Keratinocyte (primary cell): ENCODE measurements at regions not wholly inside any gene's neighbourhood (a gene's known extent, or its start where the extent isn't known, plus 50 kb on each side); places are given as distances from the start of the nearest gene placed in this dataset.

Experiments
- DNase-seq: peaks from one replicate; pipeline ENCODE4 v3.0.0-alpha.2; 2011; ENCODE audit warnings: low read depth, missing footprints, low spot score
- FAIRE-seq: peaks from 2 replicates; lab custom pipeline; 2011; peaks lifted over from hg19 to GRCh38; lab: Jason Lieb, UNC
- H2AFZ ChIP-seq: 2 replicates; pipeline ENCODE4 v1.6.0; 2012; ENCODE audit warnings: low read length, control low read depth, inconsistent platforms; ENCODE audit not compliant: control insufficient read depth
- H3K27ac ChIP-seq: 2 replicates; pipeline ENCODE4 v1.5.1; 2011; ENCODE audit warnings: low read length; ENCODE audit not compliant: control insufficient read depth, insufficient read depth
- H3K27me3 ChIP-seq: 3 replicates; pipeline ENCODE4 v1.6.0; 2011; ENCODE audit warnings: low read length; ENCODE audit not compliant: control insufficient read depth, insufficient read depth; ENCODE audit errors: extremely low read depth
- H3K36me3 ChIP-seq, 2 experiments: 2 replicates in 1 of 2; 3 replicates in 1 of 2; pipeline ENCODE4 v1.5.1; 2011; ENCODE audit warnings: low read length in 2 of 2, mild to moderate bottlenecking in 1 of 2; ENCODE audit not compliant: control insufficient read depth in 2 of 2, insufficient read depth in 2 of 2; ENCODE audit errors: extremely low read depth in 1 of 2
- H3K4me1 ChIP-seq: 3 replicates; pipeline ENCODE4 v1.5.1; 2011; ENCODE audit warnings: low read length; ENCODE audit not compliant: control insufficient read depth, insufficient read depth; ENCODE audit errors: extremely low read depth
- H3K4me2 ChIP-seq: 3 replicates; pipeline ENCODE4 v1.6.0; 2011; ENCODE audit warnings: low read depth, low read length; ENCODE audit not compliant: control insufficient read depth, insufficient read depth; ENCODE audit errors: extremely low read depth
- H3K4me3 ChIP-seq, 3 experiments: fragments of 200-600 bp in 1 of 3; sonication (generic) in 1 of 3; 2 replicates in 2 of 3; 3 replicates in 1 of 3; pipeline ENCODE4 v1.5.1; 2011 to 2016; ENCODE audit warnings: low read length in 3 of 3, mild to moderate bottlenecking in 3 of 3, control low read depth in 2 of 3, inconsistent platforms in 1 of 3, low read depth in 1 of 3, mixed read lengths in 1 of 3, mixed run types in 1 of 3, moderate library complexity in 1 of 3; ENCODE audit not compliant: control insufficient read depth in 2 of 3, insufficient read depth in 2 of 3; ENCODE audit errors: extremely low read depth in 1 of 3
- H3K79me2 ChIP-seq: 2 replicates; pipeline ENCODE4 v1.6.0; 2012; ENCODE audit warnings: low read length; ENCODE audit not compliant: control insufficient read depth, insufficient read depth
- H3K9ac ChIP-seq: 3 replicates; pipeline ENCODE4 v1.6.0; 2011; ENCODE audit warnings: low read length; ENCODE audit not compliant: control insufficient read depth, insufficient read depth; ENCODE audit errors: extremely low read depth
- H3K9me1 ChIP-seq: 3 replicates; pipeline ENCODE4 v1.6.0; 2011; ENCODE audit warnings: low read length; ENCODE audit not compliant: control insufficient read depth, insufficient read depth; ENCODE audit errors: extremely low read depth
- H3K9me3 ChIP-seq: 2 replicates; pipeline ENCODE4 v1.5.1; 2012; ENCODE audit warnings: low read depth, low read length; ENCODE audit not compliant: control insufficient read depth
- H4K20me1 ChIP-seq: 3 replicates; pipeline ENCODE4 v1.6.0; 2011; ENCODE audit warnings: low read length; ENCODE audit not compliant: control insufficient read depth, insufficient read depth; ENCODE audit errors: extremely low read depth
- EZH2 ChIP-seq: IDR thresholded peaks from one replicate; pipeline ENCODE4 v1.6.1; 2012; ENCODE audit warnings: inconsistent platforms, mild to moderate bottlenecking, low read length, moderate library complexity
- dilution Hi-C: fragments of 300-500 bp; cut with MboI; formaldehyde crosslinking; loops from one replicate; pipeline ENCODE4 v1.7.0; 2020; ENCODE audit warnings: low sequenced_read_pairs; ENCODE audit not compliant: extremely low pct_ligation_motif_present
- TF ChIP-seq, protein P1 (sequence below), 3 experiments: IDR thresholded peaks in 1 of 3; conservative IDR thresholded peaks in 1 of 3; optimal IDR thresholded peaks in 1 of 3; 2 replicates in 2 of 3; 3 replicates in 1 of 3; pipeline versions ENCODE3 to v1.5.1; 2011; ENCODE audit warnings: low read length in 3 of 3, mild to moderate bottlenecking in 3 of 3, moderate library complexity in 2 of 3, control low read depth in 1 of 3, inconsistent platforms in 1 of 3; ENCODE audit not compliant: insufficient read depth in 2 of 3; ENCODE audit errors: extremely low read depth in 1 of 3

DNA sequence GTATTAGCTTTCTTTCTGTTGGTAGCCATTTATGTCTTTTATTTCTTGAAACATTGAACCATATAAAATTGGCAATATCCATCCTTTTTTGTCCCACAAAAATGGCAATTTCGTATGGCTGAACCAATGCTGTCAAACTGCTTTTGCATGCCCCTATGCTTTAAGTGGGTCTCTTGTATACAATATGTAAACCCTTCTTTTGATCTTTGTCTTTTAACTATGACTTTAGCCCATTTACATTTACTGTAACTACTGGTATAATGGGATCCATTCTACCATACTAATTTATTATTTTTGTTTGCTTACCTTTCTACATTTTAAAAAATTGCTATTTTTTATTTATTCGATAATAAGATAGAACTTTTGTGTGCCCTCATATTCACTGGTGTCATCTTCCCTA lies 93.4 kb downstream of the TENT4A start:
- Histone ChIP-seq H3K9me1 (no peaks in the 10 kb centered on the region), H2AFZ (no peak overlapping the region), H3K9me3 (no peaks in the 10 kb centered on the region), H3K79me2 (no peaks in the 10 kb centered on the region), H3K9ac (no peak overlapping the region), H3K4me3 (no peak overlapping the region), H3K4me2 (no peak overlapping the region), H3K27me3 (no peaks in the 10 kb centered on the region), H3K27ac (no peak overlapping the region), H3K36me3 (no peaks in the 10 kb centered on the region), H3K4me1 (no peaks in the 10 kb centered on the region), H4K20me1 (no peaks in the 10 kb centered on the region)
- FAIRE-seq (no peak), DNase-seq (no peak)
- dilution Hi-C loops: no loop called here
- TF ChIP-seq EZH2: no peak
- TF ChIP-seq, protein P1, sequence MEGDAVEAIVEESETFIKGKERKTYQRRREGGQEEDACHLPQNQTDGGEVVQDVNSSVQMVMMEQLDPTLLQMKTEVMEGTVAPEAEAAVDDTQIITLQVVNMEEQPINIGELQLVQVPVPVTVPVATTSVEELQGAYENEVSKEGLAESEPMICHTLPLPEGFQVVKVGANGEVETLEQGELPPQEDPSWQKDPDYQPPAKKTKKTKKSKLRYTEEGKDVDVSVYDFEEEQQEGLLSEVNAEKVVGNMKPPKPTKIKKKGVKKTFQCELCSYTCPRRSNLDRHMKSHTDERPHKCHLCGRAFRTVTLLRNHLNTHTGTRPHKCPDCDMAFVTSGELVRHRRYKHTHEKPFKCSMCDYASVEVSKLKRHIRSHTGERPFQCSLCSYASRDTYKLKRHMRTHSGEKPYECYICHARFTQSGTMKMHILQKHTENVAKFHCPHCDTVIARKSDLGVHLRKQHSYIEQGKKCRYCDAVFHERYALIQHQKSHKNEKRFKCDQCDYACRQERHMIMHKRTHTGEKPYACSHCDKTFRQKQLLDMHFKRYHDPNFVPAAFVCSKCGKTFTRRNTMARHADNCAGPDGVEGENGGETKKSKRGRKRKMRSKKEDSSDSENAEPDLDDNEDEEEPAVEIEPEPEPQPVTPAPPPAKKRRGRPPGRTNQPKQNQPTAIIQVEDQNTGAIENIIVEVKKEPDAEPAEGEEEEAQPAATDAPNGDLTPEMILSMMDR (optimal IDR thresholded peaks at IDR 0.05 in 1 of 3, IDR thresholded peaks at IDR 0.05 in 1 of 3, conservative IDR thresholded peaks at IDR 0.05 in 1 of 3; ENCODE audit: extremely low read depth in 1 of 3, insufficient read depth in 2 of 3, low read length in 3 of 3): no peak

DNA sequence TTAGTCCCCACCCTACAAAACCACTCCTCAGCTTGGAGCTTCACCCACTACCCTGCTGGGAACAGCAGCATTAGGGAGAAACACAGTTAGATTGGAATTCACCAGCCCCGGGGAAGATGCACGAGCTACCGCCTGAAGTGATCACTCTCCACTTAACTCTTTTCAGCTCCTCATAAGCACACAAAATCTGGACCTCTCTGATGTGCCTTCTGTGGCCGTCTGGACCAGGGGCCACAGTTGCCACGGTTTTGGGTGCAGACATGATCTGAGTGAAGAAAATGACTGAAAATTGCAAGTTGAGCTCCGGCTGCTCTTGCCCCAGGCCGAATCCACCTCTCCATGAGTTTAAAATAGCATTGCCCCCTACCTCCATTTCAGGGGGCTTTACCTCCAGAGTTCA lies 95.2 kb downstream of the TENT4A start:
- H3K79me2 ChIP-seq: no peaks in the 10 kb centered on the region
- no peaks in the 10 kb centered on the region for H3K36me3 ChIP-seq
- H2AFZ ChIP-seq: no peak overlapping the region
- H3K4me2 ChIP-seq: no peak overlapping the region
- no peaks in the 10 kb centered on the region for H3K9me3 ChIP-seq
- no peaks in the 10 kb centered on the region for H3K9me1 ChIP-seq
- TF ChIP-seq, protein P1 (optimal IDR thresholded peaks at IDR 0.05 in 1 of 3, IDR thresholded peaks at IDR 0.05 in 1 of 3, conservative IDR thresholded peaks at IDR 0.05 in 1 of 3; ENCODE audit: extremely low read depth in 1 of 3, insufficient read depth in 2 of 3, low read length in 3 of 3): no peak
- H4K20me1 ChIP-seq: no peaks in the 10 kb centered on the region
- H3K27ac ChIP-seq: no peak overlapping the region
- DNase-seq (no peak), FAIRE-seq (no peak)
- no peaks in the 10 kb centered on the region for H3K27me3 ChIP-seq
- H3K4me3 ChIP-seq: no peak overlapping the region
- no peak overlapping the region for H3K9ac ChIP-seq
- H3K4me1 ChIP-seq: no peaks in the 10 kb centered on the region
- dilution Hi-C loops: no loop called here
